Activated CD4-positive, alpha-beta T cell treated with anti-CD3 and anti-CD28 coated beads for 24 hours (primary cell): ENCODE measurements at regions not wholly inside any gene's neighbourhood (a gene's known extent, or its start where the extent isn't known, plus 50 kb on each side); places are given as distances from the start of the nearest gene placed in this dataset.
"Not testable (repeated sequence)": the region's sequence is repeated elsewhere in the genome, so short reads cannot be mapped to it uniquely, and the experiment has no call there.

ENCODE experiments used
- DNase-seq, 2 donors: peaks; one replicate each; pipeline ENCODE4 v3.0.0-alpha.2; 2020; ENCODE audit warnings: low read depth in 2 of 2

DNA sequence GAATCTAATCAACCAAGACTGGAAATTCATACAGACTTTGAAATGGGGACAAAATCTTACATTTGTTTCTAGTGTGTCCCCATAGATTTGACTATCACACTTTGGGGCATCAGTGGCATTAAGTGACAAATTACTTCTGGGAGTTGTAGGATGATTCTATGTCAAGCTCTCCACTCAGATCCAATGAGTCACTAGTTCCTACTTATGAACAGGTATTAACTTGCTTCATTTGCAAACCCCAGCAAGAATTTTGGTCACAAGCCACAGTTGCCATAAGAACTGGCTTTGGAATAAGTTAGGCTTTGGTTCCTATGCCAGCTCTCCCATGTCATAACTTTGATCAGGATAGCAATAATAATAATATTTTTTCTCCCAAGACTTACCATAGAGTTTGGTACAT lies 77.6 kb upstream of the PTPRK start:
- DNase-seq: no peak

DNA sequence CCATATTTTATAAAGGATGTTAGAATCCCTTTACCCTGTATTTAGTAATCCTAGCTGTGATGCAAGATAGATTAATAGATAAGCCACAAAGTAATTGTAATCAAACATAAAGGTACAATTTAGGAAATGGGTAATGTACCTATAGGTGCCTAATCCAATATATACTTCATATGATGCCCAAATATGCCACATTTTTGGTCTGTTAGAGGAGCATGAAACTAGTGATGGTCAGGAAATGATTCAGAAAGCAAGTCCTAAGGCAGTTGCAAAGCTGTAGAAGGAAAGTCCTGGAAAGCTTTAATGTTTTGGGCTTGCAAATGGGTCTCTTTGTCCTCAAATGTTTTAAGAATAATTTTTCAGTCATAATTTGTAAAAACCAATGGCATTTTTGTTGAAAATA lies 76.6 kb upstream of the PTPRK start:
- no peak for DNase-seq

GRCh38 chr6:128595544-128595943 lies 75.1 kb upstream of the PTPRK start:
- DNase-seq: no peak

GRCh38 chr6:128586095-128586494 lies 65.7 kb upstream of the PTPRK start:
- no peak for DNase-seq

DNA sequence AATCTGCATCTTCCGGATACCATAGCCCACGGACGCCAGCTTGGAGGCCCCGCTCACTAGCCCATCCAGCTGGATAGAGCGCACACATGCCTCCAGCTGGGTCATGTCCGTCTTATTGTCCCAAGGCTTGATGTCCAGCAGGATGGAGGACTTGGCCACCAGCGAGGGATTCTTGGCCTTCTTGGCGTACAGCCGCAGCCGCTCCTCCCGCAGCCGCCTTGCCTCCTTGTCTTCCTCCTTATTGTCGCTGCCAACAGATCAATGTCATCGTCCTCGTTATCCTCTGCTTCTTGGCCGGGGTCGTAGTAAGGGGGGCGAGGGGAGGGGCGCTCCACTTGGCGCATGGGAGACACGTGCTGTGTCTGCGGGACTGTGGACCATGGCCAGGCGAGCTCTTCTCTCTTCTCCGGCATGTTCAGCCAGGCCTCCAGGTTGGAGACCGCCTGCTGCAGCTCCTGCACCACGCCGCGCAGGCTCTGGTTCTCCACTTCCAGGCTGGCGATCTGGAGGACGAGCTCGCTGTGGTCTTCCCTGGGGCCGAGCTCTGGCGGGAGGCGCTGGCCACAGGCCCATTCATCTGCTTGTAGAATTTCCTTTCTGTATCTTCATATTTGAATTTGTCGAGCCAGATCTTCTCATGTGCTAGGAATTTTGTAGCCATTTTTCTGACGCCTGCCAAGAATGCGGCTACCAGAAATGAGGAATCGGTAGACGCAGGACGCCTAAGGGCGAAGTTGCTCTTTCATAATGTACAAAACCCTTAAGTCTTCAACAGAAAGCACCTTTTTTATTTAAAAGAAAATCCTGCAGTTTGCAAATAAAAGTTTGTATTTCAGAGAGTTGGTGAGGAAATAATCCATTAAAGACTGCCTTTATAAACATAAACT lies 60.1 kb upstream of the PTPRK start:
- no peak for DNase-seq

GRCh38 chr6:128575254-128575653 lies 54.9 kb upstream of the PTPRK start:
- not testable (repeated sequence) for DNase-seq

DNA sequence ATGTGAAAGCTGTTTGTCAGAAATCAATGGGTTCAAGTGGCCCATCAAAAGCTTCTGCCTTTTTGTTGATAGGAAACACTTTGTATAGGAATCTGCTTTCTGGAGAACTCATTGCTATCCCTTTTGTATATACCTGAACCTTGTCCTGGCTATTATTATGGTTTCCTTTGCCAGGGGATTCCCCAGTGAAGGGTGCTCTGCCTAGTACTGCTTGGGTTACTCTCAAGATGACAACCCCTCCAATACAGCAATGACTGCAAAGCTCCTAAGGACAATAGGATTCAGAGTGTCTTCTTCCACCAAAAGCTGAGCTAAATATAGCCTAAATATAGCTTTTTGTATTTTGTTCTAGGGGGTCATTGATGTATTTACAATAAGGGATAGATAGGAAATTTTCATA lies 54.0 kb upstream of the PTPRK start:
- no peak for DNase-seq

GRCh38 chr6:128573036-128573435 lies 52.6 kb upstream of the PTPRK start:
- DNase-seq: no peak

DNA sequence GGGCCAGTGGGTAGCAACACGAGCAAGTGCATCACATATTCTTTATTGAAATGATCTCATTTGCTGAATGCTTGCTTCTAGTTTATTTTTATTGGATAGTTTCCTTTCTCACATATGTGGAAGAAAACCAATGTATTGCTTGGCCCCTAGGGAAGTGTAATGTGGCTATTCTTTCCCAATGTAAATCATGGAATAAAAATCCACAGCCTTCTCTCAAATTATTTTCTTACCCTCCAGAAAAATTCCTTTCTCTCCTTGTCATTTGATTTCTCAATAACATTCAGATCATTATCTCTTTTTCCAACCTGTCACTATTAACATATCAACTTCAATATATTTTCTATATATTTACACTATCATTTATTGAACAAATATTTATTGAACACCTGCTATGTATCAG lies 51.9 kb upstream of the PTPRK start:
- no peak for DNase-seq

GRCh38 chr6:128570680-128571063 lies 50.3 kb upstream of the PTPRK start:
- DNase-seq: no peak

- no peak for DNase-seq
Measured at GRCh38 chr6:128569732-128570679, 49.6 kb upstream of the PTPRK start.
